PFSK-1 (cell line): ENCODE measurements at regions not wholly inside any gene's neighbourhood (a gene's known extent, or its start where the extent isn't known, plus 50 kb on each side); places are given as distances from the start of the nearest gene placed in this dataset.

ENCODE experiments used
- REST ChIP-seq, 2 experiments: IDR thresholded peaks; 2 replicates each; pipeline versions ENCODE4 v1.6.1 to v1.8.0; 2011 to 2012; ENCODE audit warnings: low read depth in 2 of 2, low read length in 2 of 2, control low read depth in 1 of 2, inconsistent platforms in 1 of 2, mild to moderate bottlenecking in 1 of 2, moderate library complexity in 1 of 2; ENCODE audit not compliant: insufficient read depth in 1 of 2
- TAF1 ChIP-seq: IDR thresholded peaks from 2 replicates; pipeline ENCODE4 v1.6.1; 2012; ENCODE audit warnings: low read length, control low read depth, borderline replicate concordance; ENCODE audit not compliant: insufficient read depth

GRCh38 chr13:103926118-103926517 is 859.9 kb upstream of the SLC10A2 start:
- TF ChIP-seq REST (IDR thresholded peaks at IDR 0.05; ENCODE audit: insufficient read depth in 1 of 2, low read depth in 2 of 2, low read length in 2 of 2) (no peak), TAF1 (no peak)
